HG02981 (cell line): ENCODE measurements at regions not wholly inside any gene's neighbourhood (a gene's known extent, or its start where the extent isn't known, plus 50 kb on each side); places are given as distances from the start of the nearest gene placed in this dataset.

Experiments used
- ATAC-seq: cut with Tn5 transposase; IDR thresholded peaks from one replicate; pipeline ENCODE4 v1.9.1; 2021; ENCODE audit warnings: mild to moderate bottlenecking, moderate library complexity; ENCODE audit not compliant: unreplicated experiment

GRCh38 chr11:134783234-134783633 lies 371.2 kb upstream of the B3GAT1 start:
- no peak for ATAC-seq

GRCh38 chr11:134781380-134781866 lies 369.4 kb upstream of the B3GAT1 start:
- ATAC-seq = no peak

GRCh38 chr11:134780486-134781147 lies 368.6 kb upstream of the B3GAT1 start:
- ATAC-seq = no peak

- ATAC-seq = no peak
Observed at GRCh38 chr11:134779179-134779578, 367.1 kb upstream of the B3GAT1 start.

- ATAC-seq = no peak
Observed at GRCh38 chr11:134768463-134768862, 356.4 kb upstream of the B3GAT1 start.

GRCh38 chr11:134765565-134765964 lies 353.5 kb upstream of the B3GAT1 start:
- ATAC-seq = no peak

GRCh38 chr11:134764966-134765365 lies 352.9 kb upstream of the B3GAT1 start:
- no peak for ATAC-seq

- no peak for ATAC-seq
Observed at GRCh38 chr11:134764367-134764766, 352.3 kb upstream of the B3GAT1 start.

- ATAC-seq = no peak
Observed at GRCh38 chr11:134763030-134763388, 351.0 kb upstream of the B3GAT1 start.

- no peak for ATAC-seq
Observed at GRCh38 chr11:134762248-134763029, 350.4 kb upstream of the B3GAT1 start.

GRCh38 chr11:134761926-134762247 lies 349.8 kb upstream of the B3GAT1 start:
- no peak for ATAC-seq

- no peak for ATAC-seq
Observed at GRCh38 chr11:134761386-134761785, 349.3 kb upstream of the B3GAT1 start.

- no peak for ATAC-seq
Observed at GRCh38 chr11:134760957-134761356, 348.9 kb upstream of the B3GAT1 start.

GRCh38 chr11:134760299-134760698 lies 348.3 kb upstream of the B3GAT1 start:
- no peak for ATAC-seq

GRCh38 chr11:134759855-134760254 lies 347.8 kb upstream of the B3GAT1 start:
- no peak for ATAC-seq

GRCh38 chr11:134759274-134759673 lies 347.2 kb upstream of the B3GAT1 start:
- no peak for ATAC-seq

- no peak for ATAC-seq
Observed at GRCh38 chr11:134758342-134758931, 346.4 kb upstream of the B3GAT1 start.

GRCh38 chr11:134757633-134758032 lies 345.6 kb upstream of the B3GAT1 start:
- ATAC-seq = no peak

- ATAC-seq = no peak
Observed at GRCh38 chr11:134756811-134757540, 344.9 kb upstream of the B3GAT1 start.

GRCh38 chr11:134755535-134755934 lies 343.5 kb upstream of the B3GAT1 start:
- ATAC-seq = no peak

- ATAC-seq = no peak
Observed at GRCh38 chr11:134754521-134755198, 342.6 kb upstream of the B3GAT1 start.
